ENCODE measurements at regions not wholly inside any gene's neighbourhood (a gene's known extent, or its start where the extent isn't known, plus 50 kb on each side); places are given as distances from the start of the nearest gene placed in this dataset.

GRCh38 chr13:75231235-75231634 is 250.7 kb downstream of the TBC1D4 start:
- no peak overlapping the region for H3K4me3 ChIP-seq (ENCODE audit: low read length)
- DNase-seq, result no peak
- no peaks in the 10 kb centered on the region for H3K27me3 ChIP-seq (ENCODE audit: control insufficient read depth, insufficient read depth)
- ATAC-seq, result no peak
- 98% methylated on average over 1 of the region's 1 CpG for WGBS
- H3K9me3 ChIP-seq (ENCODE audit: control insufficient read depth, low read length), result no peaks in the 10 kb centered on the region
- no peaks in the 10 kb centered on the region for H3K4me1 ChIP-seq (ENCODE audit: control insufficient read depth, insufficient read depth, low read length)
- H3K27ac ChIP-seq (ENCODE audit: low read length), result no peak overlapping the region
- intact Hi-C loops (cut with DNase I), result no loop called here

- Histone ChIP-seq H3K27ac (ENCODE audit: low read length) (no peak overlapping the region), H3K9me3 (ENCODE audit: control insufficient read depth, low read length) (no peaks in the 10 kb centered on the region), H3K4me1 (ENCODE audit: control insufficient read depth, insufficient read depth, low read length) (no peaks in the 10 kb centered on the region), H3K4me3 (ENCODE audit: low read length) (no peak overlapping the region), H3K27me3 (ENCODE audit: control insufficient read depth, insufficient read depth) (no peaks in the 10 kb centered on the region)
- intact Hi-C loops (cut with DNase I), result loop anchor here in 1 of 4 donors (10.0 kb wide), 1 partner anchor 1472 kb away; no protein-coding TSS in a partner anchor
- no peak for DNase-seq
- no peak for ATAC-seq
- 84% methylated on average over 3 of the region's 3 CpGs for WGBS
Measured at GRCh38 chr13:75226733-75227435, 255.1 kb downstream of the TBC1D4 start.

- H3K4me3 ChIP-seq (ENCODE audit: low read length), result no peak overlapping the region
- WGBS, result 91% methylated on average over 9 of the region's 9 CpGs
- H3K4me1 ChIP-seq (ENCODE audit: control insufficient read depth, insufficient read depth, low read length), result no peaks in the 10 kb centered on the region
- H3K9me3 ChIP-seq (ENCODE audit: control insufficient read depth, low read length), result no peaks in the 10 kb centered on the region
- DNase-seq, result peak in 1 of 3 donors; percentile 46
- no peaks in the 10 kb centered on the region for H3K27me3 ChIP-seq (ENCODE audit: control insufficient read depth, insufficient read depth)
- H3K27ac ChIP-seq (ENCODE audit: low read length), result no peak overlapping the region
- no peak for ATAC-seq
- intact Hi-C loops (cut with DNase I), result loop anchor here in 1 of 4 donors (10.0 kb wide), 1 partner anchor 1471 kb away; no protein-coding TSS in a partner anchor
Measured at GRCh38 chr13:75226092-75226491, 255.9 kb downstream of the TBC1D4 start.

GRCh38 chr13:75225288-75226032 is 256.5 kb downstream of the TBC1D4 start:
- intact Hi-C loops (cut with DNase I), result loop anchor here in 1 of 4 donors (10.0 kb wide), 1 partner anchor 1471 kb away; no protein-coding TSS in a partner anchor
- ATAC-seq (no peak), DNase-seq (no peak)

GRCh38 chr13:75224053-75224742 is 257.8 kb downstream of the TBC1D4 start:
- Histone ChIP-seq H3K27ac (ENCODE audit: low read length) (no peak overlapping the region), H3K4me1 (ENCODE audit: control insufficient read depth, insufficient read depth, low read length) (no peaks in the 10 kb centered on the region), H3K27me3 (ENCODE audit: control insufficient read depth, insufficient read depth) (no peaks in the 10 kb centered on the region), H3K4me3 (ENCODE audit: low read length) (no peak overlapping the region), H3K9me3 (ENCODE audit: control insufficient read depth, low read length) (no peaks in the 10 kb centered on the region)
- ATAC-seq (no peak), DNase-seq (no peak)
- 71% methylated on average over 6 of the region's 6 CpGs for WGBS
- intact Hi-C loops (cut with DNase I), result loop anchor here in 1 of 4 donors (10.0 kb wide), 1 partner anchor 1469 kb away; no protein-coding TSS in a partner anchor

More at GRCh38 chr13:75225288-75226032, 256.5 kb downstream of the TBC1D4 start:
- WGBS, result 96% methylated on average over 1 of the region's 1 CpG
- no peaks in the 10 kb centered on the region for H3K27me3 ChIP-seq (ENCODE audit: control insufficient read depth, insufficient read depth)
- no peaks in the 10 kb centered on the region for H3K9me3 ChIP-seq (ENCODE audit: control insufficient read depth, low read length)
- no peaks in the 10 kb centered on the region for H3K4me1 ChIP-seq (ENCODE audit: control insufficient read depth, insufficient read depth, low read length)
- H3K27ac ChIP-seq (ENCODE audit: low read length), result no peak overlapping the region
- H3K4me3 ChIP-seq (ENCODE audit: low read length), result no peak overlapping the region

- Histone ChIP-seq H3K27me3 (ENCODE audit: control insufficient read depth, insufficient read depth) (no peaks in the 10 kb centered on the region), H3K27ac (ENCODE audit: low read length) (no peak overlapping the region), H3K9me3 (ENCODE audit: control insufficient read depth, low read length) (no peaks in the 10 kb centered on the region), H3K4me3 (ENCODE audit: low read length) (no peak overlapping the region), H3K4me1 (ENCODE audit: control insufficient read depth, insufficient read depth, low read length) (no peaks in the 10 kb centered on the region)
- ATAC-seq, result no peak
- intact Hi-C loops (cut with DNase I), result loop anchor here in 1 of 4 donors (10.0 kb wide), 1 partner anchor 1467 kb away; no protein-coding TSS in a partner anchor
- 96% methylated on average over 1 of the region's 1 CpG for WGBS
- peak in 1 of 3 donors; percentile 24 for DNase-seq
Measured at GRCh38 chr13:75222031-75222430, 259.9 kb downstream of the TBC1D4 start.

- Histone ChIP-seq H3K27me3 (ENCODE audit: control insufficient read depth, insufficient read depth) (no peaks in the 10 kb centered on the region), H3K27ac (ENCODE audit: low read length) (no peak overlapping the region), H3K9me3 (ENCODE audit: control insufficient read depth, low read length) (no peaks in the 10 kb centered on the region), H3K4me1 (ENCODE audit: control insufficient read depth, insufficient read depth, low read length) (no peaks in the 10 kb centered on the region), H3K4me3 (ENCODE audit: low read length) (no peak overlapping the region)
- intact Hi-C loops (cut with DNase I), result loop anchor here in 1 of 4 donors (10.0 kb wide), 1 partner anchor 1466 kb away; no protein-coding TSS in a partner anchor
- DNase-seq (no peak), ATAC-seq (no peak)
- 87% methylated on average over 5 of the region's 5 CpGs for WGBS
Measured at GRCh38 chr13:75220861-75221260, 261.1 kb downstream of the TBC1D4 start.

GRCh38 chr13:75220238-75220542 is 261.8 kb downstream of the TBC1D4 start:
- Histone ChIP-seq H3K27ac (ENCODE audit: low read length) (no peak overlapping the region), H3K4me1 (ENCODE audit: control insufficient read depth, insufficient read depth, low read length) (no peaks in the 10 kb centered on the region), H3K4me3 (ENCODE audit: low read length) (no peak overlapping the region), H3K27me3 (ENCODE audit: control insufficient read depth, insufficient read depth) (no peaks in the 10 kb centered on the region), H3K9me3 (ENCODE audit: control insufficient read depth, low read length) (no peaks in the 10 kb centered on the region)
- ATAC-seq (peak in 1 of 2 donors; percentile 16), DNase-seq (peak in 2 of 3 donors; percentile 38 to 41)
- 85% methylated on average over 8 of the region's 8 CpGs for WGBS
- intact Hi-C loops (cut with DNase I), result loop anchor here in 1 of 4 donors (10.0 kb wide), 1 partner anchor 1465 kb away; no protein-coding TSS in a partner anchor

GRCh38 chr13:75219479-75220237 is 262.3 kb downstream of the TBC1D4 start:
- Histone ChIP-seq H3K9me3 (ENCODE audit: control insufficient read depth, low read length) (no peaks in the 10 kb centered on the region), H3K4me3 (ENCODE audit: low read length) (no peak overlapping the region), H3K27me3 (ENCODE audit: control insufficient read depth, insufficient read depth) (no peaks in the 10 kb centered on the region), H3K27ac (ENCODE audit: low read length) (no peak overlapping the region), H3K4me1 (ENCODE audit: control insufficient read depth, insufficient read depth, low read length) (no peaks in the 10 kb centered on the region)
- WGBS, result 8% methylated on average over 31 of the region's 31 CpGs
- DNase-seq (peak; percentile 83 to 94 (median 94)), ATAC-seq (peak; percentile 95 to 97)
- intact Hi-C loops (cut with DNase I), result loop anchor here in 1 of 4 donors (10.0 kb wide), 1 partner anchor 1465 kb away; no protein-coding TSS in a partner anchor

GRCh38 chr13:75217949-75218348 is 264.0 kb downstream of the TBC1D4 start:
- Histone ChIP-seq H3K4me1 (ENCODE audit: control insufficient read depth, insufficient read depth, low read length) (no peaks in the 10 kb centered on the region), H3K9me3 (ENCODE audit: control insufficient read depth, low read length) (no peaks in the 10 kb centered on the region), H3K4me3 (ENCODE audit: low read length) (no peak overlapping the region), H3K27me3 (ENCODE audit: control insufficient read depth, insufficient read depth) (no peaks in the 10 kb centered on the region), H3K27ac (ENCODE audit: low read length) (no peak overlapping the region)
- intact Hi-C loops (cut with DNase I), result no loop called here
- DNase-seq (no peak), ATAC-seq (no peak)
- WGBS, result 64% methylated on average over 1 of the region's 1 CpG

Data from right cardiac atrium (tissue), 5 donors.